T-cell (primary cell): ENCODE measurements at regions not wholly inside any gene's neighbourhood (a gene's known extent, or its start where the extent isn't known, plus 50 kb on each side); places are given as distances from the start of the nearest gene placed in this dataset.

Source experiments
- ATAC-seq, 4 experiments: fragments of 200-7000 bp in 3 of 4; fragments of 150-1000 bp in 1 of 4; cut with Tn5 transposase; replicated peaks in 1 of 4; 1 replicate in 3 of 4; 2 replicates in 1 of 4; pipeline ENCODE4 v1.10.0; 2021; ENCODE audit warnings: moderate library complexity in 3 of 4, mild to moderate bottlenecking in 2 of 4, moderate number of reproducible peaks in 1 of 4
- CTCF ChIA-PET, 2 donors: fragments of 300-600 bp; sonication (Branson Sonifier 250); formaldehyde crosslinking; loops; one replicate each; lab custom pipeline; 2022; ENCODE audit warnings: antibody characterized with exemption in 2 of 2; lab: Charles Lee
- POLR2A ChIA-PET, 2 donors: fragments of 300-600 bp; sonication (Branson Sonifier 250); formaldehyde crosslinking; loops; one replicate each; lab custom pipeline; 2022; ENCODE audit warnings: antibody characterized with exemption in 2 of 2; lab: Charles Lee
- DNase-seq, 35 experiments: peaks; one replicate each; pipeline versions ENCODE4 v3.0.0 to v3.0.0-alpha.2; 2013 to 2023
- H3K27ac ChIP-seq: one replicate; pipeline ENCODE4 v1.5.1; 2013; ENCODE audit warnings: low read length
- H3K27me3 ChIP-seq, 2 experiments: replicated peaks in 1 of 2; 1 replicate in 1 of 2; 2 replicates in 1 of 2; pipeline versions ENCODE4 v1.6.1 to v1.7.0; 2013; ENCODE audit warnings: low read length in 1 of 2, mixed read lengths in 1 of 2; ENCODE audit not compliant: control insufficient read depth in 2 of 2, insufficient read depth in 2 of 2; ENCODE audit errors: extremely low read depth in 1 of 2
- H3K36me3 ChIP-seq, 2 donors: 1 replicate in 1 of 2; 2 replicates in 1 of 2; pipeline versions ENCODE4 v1.6.1 to v1.7.0; 2013; ENCODE audit warnings: low read length in 1 of 2; ENCODE audit not compliant: control insufficient read depth in 2 of 2, insufficient read depth in 1 of 2; ENCODE audit errors: extremely low read depth in 1 of 2
- H3K4me1 ChIP-seq, 2 experiments: 1 replicate in 1 of 2; 2 replicates in 1 of 2; pipeline versions ENCODE4 v1.6.1 to v1.7.0; 2013; ENCODE audit warnings: low read length in 2 of 2, mixed read lengths in 1 of 2; ENCODE audit not compliant: insufficient read depth in 2 of 2, control insufficient read depth in 1 of 2; ENCODE audit errors: extremely low read depth in 1 of 2
- H3K4me3 ChIP-seq, 2 donors: 1 replicate in 1 of 2; 2 replicates in 1 of 2; pipeline versions ENCODE4 v1.5.1 to v1.7.0; 2013; ENCODE audit warnings: mild to moderate bottlenecking in 2 of 2, low read length in 1 of 2, moderate library complexity in 1 of 2; ENCODE audit not compliant: control insufficient read depth in 1 of 2; ENCODE audit errors: extremely low read depth in 1 of 2
- H3K9me3 ChIP-seq: 2 replicates; pipeline ENCODE4 v1.7.0; 2013
- H3K27ac Mint-ChIP-seq, 2 donors: one replicate each; pipeline ENCODE4 v1.8.0; 2020 to 2021; ENCODE audit warnings: mild to moderate bottlenecking in 2 of 2, mixed read lengths in 2 of 2
- H3K27me3 Mint-ChIP-seq, 2 donors: one replicate each; pipeline ENCODE4 v1.8.0; 2021 to 2022; ENCODE audit warnings: mixed read lengths in 2 of 2
- H3K36me3 Mint-ChIP-seq: one replicate; pipeline ENCODE4 v1.8.0; 2021; ENCODE audit warnings: mixed read lengths
- H3K4me1 Mint-ChIP-seq, 3 donors: one replicate each; pipeline ENCODE4 v1.8.0; 2020 to 2022; ENCODE audit warnings: mixed read lengths in 3 of 3, mild to moderate bottlenecking in 1 of 3
- H3K4me3 Mint-ChIP-seq, 3 donors: one replicate each; pipeline ENCODE4 v1.8.0; 2020 to 2022; ENCODE audit warnings: mild to moderate bottlenecking in 3 of 3, mixed read lengths in 3 of 3, moderate library complexity in 3 of 3
- H3K9me3 Mint-ChIP-seq, 3 donors: one replicate each; pipeline ENCODE4 v1.8.0; 2020 to 2022; ENCODE audit warnings: mixed read lengths in 3 of 3
- WGBS: methylation state at CpG from one replicate; pipeline ENCODE4 v1.1.5; 2013; ENCODE audit warnings: missing lambda C conversion rate; ENCODE audit not compliant: insufficient coverage; 5-methylcytosine and 5-hydroxymethylcytosine counted together

DNA sequence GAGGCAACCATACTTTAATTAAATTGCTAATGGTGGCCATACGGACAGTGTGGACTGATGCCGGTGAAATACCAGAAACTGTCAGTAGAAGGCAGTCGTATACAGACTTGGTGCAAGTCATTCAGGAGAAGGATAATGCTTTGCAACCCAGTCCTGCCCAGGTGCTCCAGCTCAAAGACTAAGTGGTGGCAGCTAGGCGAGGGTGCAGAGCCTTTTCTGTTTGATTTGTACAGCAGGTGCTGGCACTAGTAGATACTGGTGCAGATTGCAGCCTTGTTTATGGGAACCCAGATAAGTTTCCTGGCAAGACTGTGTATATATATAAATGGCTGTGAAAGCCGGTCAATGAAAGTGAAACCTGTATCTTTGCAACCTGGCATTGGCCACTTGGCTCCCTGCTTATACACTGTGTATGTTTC, 208.3 kb upstream of the SYT4 start:
- no peaks in the 10 kb centered on the region for H3K27me3 Mint-ChIP-seq
- 81% methylated on average over 4 of the region's 5 CpGs for whole genome bisulfite sequencing
- ChIA-PET CTCF (no interaction called here), POLR2A (no interaction called here)
- H3K9me3 Mint-ChIP-seq: peaks cover 4 to 17% (median 11%) of the 10 kb centered on the region in 3 donors
- ATAC-seq (no peak), DNase-seq (no peak)
- Histone ChIP-seq H3K4me1 (no peaks in the 10 kb centered on the region), H3K27me3 (no peaks in the 10 kb centered on the region), H3K36me3 (no peaks in the 10 kb centered on the region), H3K4me3 (no peak overlapping the region), H3K27ac (no peak overlapping the region), H3K9me3 (no peaks in the 10 kb centered on the region)
- no peaks in the 10 kb centered on the region for H3K36me3 Mint-ChIP-seq
- H3K4me3 Mint-ChIP-seq: no peak overlapping the region
- H3K4me1 Mint-ChIP-seq: no peaks in the 10 kb centered on the region
- no peak overlapping the region for H3K27ac Mint-ChIP-seq

GRCh38 chr18:43486462-43486861, 209.2 kb upstream of the SYT4 start:
- Mint-ChIP-seq H3K4me3 (no peak overlapping the region), H3K4me1 (no peaks in the 10 kb centered on the region), H3K27me3 (no peaks in the 10 kb centered on the region), H3K27ac (no peak overlapping the region), H3K9me3 (peaks cover 4 to 17% (median 12%) of the 10 kb centered on the region in 3 donors), H3K36me3 (no peaks in the 10 kb centered on the region)
- ChIA-PET POLR2A (no interaction called here), CTCF (no interaction called here)
- Histone ChIP-seq H3K4me3 (no peak overlapping the region), H3K27me3 (no peaks in the 10 kb centered on the region), H3K36me3 (no peaks in the 10 kb centered on the region), H3K4me1 (no peaks in the 10 kb centered on the region), H3K9me3 (no peaks in the 10 kb centered on the region), H3K27ac (no peak overlapping the region)
- DNase-seq (peak in 1 of 35 experiments; percentile 26), ATAC-seq (no peak)
- WGBS: 100% methylated on average over 4 of the region's 4 CpGs

GRCh38 chr18:43501099-43501498, 223.8 kb upstream of the SYT4 start:
- Histone ChIP-seq H3K4me3 (no peak overlapping the region), H3K27ac (no peak overlapping the region), H3K36me3 (no peaks in the 10 kb centered on the region), H3K4me1 (no peaks in the 10 kb centered on the region), H3K9me3 (no peaks in the 10 kb centered on the region), H3K27me3 (no peaks in the 10 kb centered on the region)
- no peak overlapping the region for H3K27ac Mint-ChIP-seq
- peaks cover 9 to 31% (median 20%) of the 10 kb centered on the region in 3 donors for H3K9me3 Mint-ChIP-seq
- DNase-seq (no peak), ATAC-seq (no peak)
- no peaks in the 10 kb centered on the region for H3K36me3 Mint-ChIP-seq
- POLR2A ChIA-PET: no interaction called here
- WGBS: 42% methylated on average over 1 of the region's 2 CpGs
- CTCF ChIA-PET: no interaction called here
- H3K27me3 Mint-ChIP-seq: no peaks in the 10 kb centered on the region
- no peaks in the 10 kb centered on the region for H3K4me1 Mint-ChIP-seq
- H3K4me3 Mint-ChIP-seq: no peak overlapping the region

- Histone ChIP-seq H3K27ac (no peak overlapping the region), H3K4me3 (no peak overlapping the region), H3K4me1 (no peaks in the 10 kb centered on the region), H3K27me3 (no peaks in the 10 kb centered on the region), H3K9me3 (no peaks in the 10 kb centered on the region), H3K36me3 (no peaks in the 10 kb centered on the region)
- H3K4me3 Mint-ChIP-seq: no peak overlapping the region
- ChIA-PET POLR2A (no interaction called here), CTCF (no interaction called here)
- no peak overlapping the region for H3K27ac Mint-ChIP-seq
- no peaks in the 10 kb centered on the region for H3K27me3 Mint-ChIP-seq
- DNase-seq (no peak), ATAC-seq (no peak)
- H3K9me3 Mint-ChIP-seq: peaks cover 29 to 60% (median 40%) of the 10 kb centered on the region in 3 donors
- no peaks in the 10 kb centered on the region for H3K36me3 Mint-ChIP-seq
- H3K4me1 Mint-ChIP-seq: no peaks in the 10 kb centered on the region
Observed at GRCh38 chr18:43506935-43507334, 229.6 kb upstream of the SYT4 start.

DNA sequence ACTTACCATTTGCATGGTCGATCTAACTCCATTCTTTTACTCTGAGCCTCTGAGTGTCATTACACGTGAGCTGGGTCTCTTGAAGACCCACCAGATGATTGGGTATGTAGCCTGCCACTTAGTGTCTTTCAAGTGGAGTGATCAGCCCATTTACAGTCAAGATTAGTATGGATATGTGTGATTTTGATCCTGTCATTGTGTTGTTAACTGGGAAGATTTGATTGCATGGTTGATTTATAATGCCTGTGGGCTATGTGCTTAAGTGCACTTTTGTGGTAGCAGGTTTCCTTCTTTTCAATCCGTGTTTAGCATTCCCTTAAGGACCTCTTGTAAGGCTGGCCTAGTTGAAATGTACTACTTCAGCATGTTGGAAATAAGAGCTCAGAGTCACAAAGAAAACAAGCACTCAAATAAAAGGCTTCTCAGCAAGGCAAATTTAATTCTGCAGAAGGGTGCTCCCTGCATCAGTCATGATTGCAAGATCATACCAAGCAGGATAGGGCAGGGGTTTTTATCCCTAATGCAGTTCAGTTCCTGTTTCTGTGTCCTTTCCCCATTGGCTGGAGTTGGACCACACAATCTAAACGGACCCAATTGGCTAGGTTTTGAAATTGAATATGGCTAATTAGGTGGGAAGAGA, 230.7 kb upstream of the SYT4 start:
- Histone ChIP-seq H3K36me3 (no peaks in the 10 kb centered on the region), H3K9me3 (no peaks in the 10 kb centered on the region), H3K4me3 (no peak overlapping the region), H3K27ac (no peak overlapping the region), H3K4me1 (no peaks in the 10 kb centered on the region), H3K27me3 (no peaks in the 10 kb centered on the region)
- 43% methylated on average over 1 of the region's 4 CpGs for WGBS
- H3K27ac Mint-ChIP-seq: no peak overlapping the region
- H3K9me3 Mint-ChIP-seq: peaks cover 29 to 60% (median 48%) of the 10 kb centered on the region in 3 donors
- ChIA-PET CTCF (no interaction called here), POLR2A (no interaction called here)
- H3K27me3 Mint-ChIP-seq: no peaks in the 10 kb centered on the region
- no peaks in the 10 kb centered on the region for H3K36me3 Mint-ChIP-seq
- no peak for DNase-seq
- H3K4me1 Mint-ChIP-seq: no peaks in the 10 kb centered on the region
- ATAC-seq: no peak
- no peak overlapping the region for H3K4me3 Mint-ChIP-seq

DNA sequence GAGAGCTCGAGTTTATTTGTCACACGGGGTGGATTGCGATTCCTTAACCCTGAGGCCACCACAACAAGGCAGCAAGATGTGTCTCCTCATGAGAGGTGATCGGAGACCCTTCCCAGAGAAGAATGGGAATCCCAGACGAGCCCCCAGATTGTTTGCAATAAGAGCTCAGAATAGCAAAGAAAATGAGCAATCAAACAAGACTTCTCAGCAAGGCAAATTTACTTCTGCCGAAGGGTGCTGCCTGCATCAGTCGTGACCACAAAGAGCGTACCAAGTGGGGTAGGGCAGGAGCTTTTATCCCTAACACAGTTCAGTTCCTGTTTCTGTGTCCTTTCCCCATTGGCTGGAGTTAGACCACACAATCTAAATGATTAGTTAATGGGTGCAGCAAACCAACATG, 237.5 kb upstream of the SYT4 start:
- Histone ChIP-seq H3K27ac (no peak overlapping the region), H3K4me3 (no peak overlapping the region), H3K27me3 (no peaks in the 10 kb centered on the region), H3K4me1 (no peaks in the 10 kb centered on the region), H3K9me3 (no peaks in the 10 kb centered on the region), H3K36me3 (no peaks in the 10 kb centered on the region)
- ChIA-PET CTCF (no interaction called here), POLR2A (interaction anchor here in 1 of 2 donors (0.6 kb wide), 1 partner anchor 877 kb away, joined by 4 read pairs; no protein-coding TSS in a partner anchor)
- H3K9me3 Mint-ChIP-seq: peaks cover 26 to 33% (median 29%) of the 10 kb centered on the region in 3 donors
- no peaks in the 10 kb centered on the region for H3K4me1 Mint-ChIP-seq
- no peak overlapping the region for H3K27ac Mint-ChIP-seq
- ATAC-seq (no peak), DNase-seq (no peak)
- H3K36me3 Mint-ChIP-seq: no peaks in the 10 kb centered on the region
- WGBS: 88% methylated on average over 3 of the region's 8 CpGs
- H3K27me3 Mint-ChIP-seq: no peaks in the 10 kb centered on the region
- no peak overlapping the region for H3K4me3 Mint-ChIP-seq

DNA sequence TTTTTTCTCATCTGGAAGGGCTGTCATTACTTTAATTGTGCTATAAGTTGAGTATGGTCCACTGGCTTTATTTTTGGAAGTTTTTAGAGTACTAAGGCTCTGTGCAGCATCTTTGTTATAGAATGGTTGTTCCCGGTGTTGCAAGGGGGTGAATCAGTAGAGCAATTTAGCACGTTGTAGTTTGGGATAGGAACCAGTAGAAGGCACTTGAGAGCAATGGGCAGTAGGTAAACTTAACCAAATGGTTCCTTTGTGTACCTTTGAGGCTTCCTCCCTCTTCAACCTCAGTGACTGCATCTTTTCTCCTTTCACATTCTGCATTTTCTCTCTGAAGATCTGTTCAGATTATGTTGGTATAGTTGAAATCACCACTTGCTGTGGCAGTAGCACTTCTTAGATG, 238.2 kb upstream of the SYT4 start:
- H3K4me3 Mint-ChIP-seq: no peak overlapping the region
- no peak for ATAC-seq
- WGBS: 60% methylated on average over 1 of the region's 2 CpGs

More for the DNA sequence above, 238.2 kb upstream of the SYT4 start:
- Mint-ChIP-seq H3K27ac (no peak overlapping the region), H3K9me3 (peaks cover 18 to 27% (median 22%) of the 10 kb centered on the region in 3 donors), H3K4me1 (no peaks in the 10 kb centered on the region), H3K27me3 (no peaks in the 10 kb centered on the region), H3K36me3 (no peaks in the 10 kb centered on the region)
- H3K4me1 ChIP-seq: no peaks in the 10 kb centered on the region
- POLR2A ChIA-PET: no interaction called here
- DNase-seq: no peak
- no peaks in the 10 kb centered on the region for H3K9me3 ChIP-seq
- no peaks in the 10 kb centered on the region for H3K27me3 ChIP-seq
- H3K36me3 ChIP-seq: no peaks in the 10 kb centered on the region
- H3K4me3 ChIP-seq: no peak overlapping the region
- H3K27ac ChIP-seq: no peak overlapping the region
- CTCF ChIA-PET: no interaction called here
